Heart left ventricle (tissue), 16 donors: ENCODE measurements at regions not wholly inside any gene's neighbourhood (a gene's known extent, or its start where the extent isn't known, plus 50 kb on each side); places are given as distances from the start of the nearest gene placed in this dataset.
"Not testable (repeated sequence)": the region's sequence is repeated elsewhere in the genome, so short reads cannot be mapped to it uniquely, and the experiment has no call there.

Experiments
- ATAC-seq, 4 donors: fragments of 200-7000 bp; cut with Tn5 transposase; one replicate each; pipeline ENCODE4 v1.9.1; 2020 to 2022; ENCODE audit warnings: moderate library complexity in 4 of 4, mild to moderate bottlenecking in 3 of 4, moderate number of reproducible peaks in 1 of 4
- DNase-seq, 5 donors: peaks; one replicate each; pipeline ENCODE4 v3.0.0-alpha.2; 2020
- H3K27ac ChIP-seq, 12 donors: fragments of 200-600 bp; sonication (generic) in 4 of 12; one replicate each; pipeline versions ENCODE4 v1.5.0 to v1.8.0; 2016 to 2022; ENCODE audit warnings: mild to moderate bottlenecking in 2 of 12
- H3K27me3 ChIP-seq, 9 donors: fragments of 200-600 bp; sonication (generic) in 2 of 9; one replicate each; pipeline versions ENCODE4 v1.5.1 to v1.8.0; 2016 to 2022; ENCODE audit warnings: mild to moderate bottlenecking in 3 of 9
- H3K36me3 ChIP-seq, 9 donors: fragments of 200-600 bp; sonication (generic) in 2 of 9; one replicate each; pipeline versions ENCODE4 v1.5.0 to v1.8.0; 2018 to 2022; ENCODE audit warnings: mild to moderate bottlenecking in 2 of 9
- H3K4me1 ChIP-seq, 12 donors: fragments of 200-600 bp; sonication (generic) in 4 of 12; one replicate each; pipeline versions ENCODE4 v1.5.0 to v1.8.0; 2016 to 2022; ENCODE audit warnings: mild to moderate bottlenecking in 3 of 12
- H3K4me3 ChIP-seq, 12 donors: fragments of 200-600 bp; sonication (generic) in 4 of 12; one replicate each; pipeline versions ENCODE4 v1.5.0 to v1.8.0; 2017 to 2022; ENCODE audit warnings: mild to moderate bottlenecking in 9 of 12, moderate library complexity in 4 of 12
- H3K9me3 ChIP-seq, 12 donors: fragments of 200-600 bp; sonication (generic) in 4 of 12; one replicate each; pipeline versions ENCODE4 v1.5.0 to v1.8.0; 2016 to 2022; ENCODE audit warnings: mild to moderate bottlenecking in 1 of 12
- POLR2A ChIP-seq, 2 donors: fragments of 450-650 bp; IDR thresholded peaks; one replicate each; pipeline ENCODE4 v1.6.1; 2017; ENCODE audit warnings: antibody characterized with exemption in 2 of 2, mild to moderate bottlenecking in 2 of 2, moderate library complexity in 2 of 2
- WGBS, 4 donors: extraction: QIAGEN DNeasy Blood & Tissue Kit in 2 of 4; methylation state at CpG; one replicate each; pipeline versions ENCODE4 v1.1.5 to v1.1.7; 2013 to 2018; 5-methylcytosine and 5-hydroxymethylcytosine counted together
- intact Hi-C, 10 donors: fragments of 100-400 bp; cut with DNase I; formaldehyde crosslinking; loops; one replicate each; pipeline versions ENCODE4 v1.11.1 to v1.14.2; 2022
- TF ChIP-seq, protein P1 (sequence below), 12 donors: fragments of 200-600 bp; sonication (generic) in 4 of 12; IDR thresholded peaks; one replicate each; pipeline versions ENCODE4 v1.5.0 to v1.8.0; 2018 to 2022; ENCODE audit warnings: antibody characterized with exemption in 12 of 12, mild to moderate bottlenecking in 5 of 12
- donor health status: ischemic (EF 13 %, LVEDD 7.1; RV severe dilation, severe dysfunction).
- donor health status: healthy with polysubstance abuse.
- donor health status: DM: no; HTN: yes; CAD: no.
- donor health status: DM: no; HTN: no; CAD: no.
- donor health status: ischemic (EF 25% LVEDD 6.9; RV normal size, moderate dysfunction).
- donor health status: ischemic (EF 25% LVEDD 5.7; RV mildly dilated, moderate dysfunction).
- donor health status: healthy.
- donor health status: DM: yes; HTN: yes; CAD: no.
- donor health status: ischemic (EF 35%, LVEDD 5.7; RV mildly dilated, moderate dysfunction).
- donor health status: nonischemic (EF 11% LVEDD 7.7; RV severe dilation, severe dysfunction).
- donor health status: DM: yes; HTN: yes; CAD: no.
- donor health status: PGD.
- donor health status: ischemic (EF 29% LVEDD 5.4; RV normal size, mild dysfunction).
- donor health status: nonischemic (EF 23%, LVEDD 6.1; RV moderate dilation, normal function).

DNA sequence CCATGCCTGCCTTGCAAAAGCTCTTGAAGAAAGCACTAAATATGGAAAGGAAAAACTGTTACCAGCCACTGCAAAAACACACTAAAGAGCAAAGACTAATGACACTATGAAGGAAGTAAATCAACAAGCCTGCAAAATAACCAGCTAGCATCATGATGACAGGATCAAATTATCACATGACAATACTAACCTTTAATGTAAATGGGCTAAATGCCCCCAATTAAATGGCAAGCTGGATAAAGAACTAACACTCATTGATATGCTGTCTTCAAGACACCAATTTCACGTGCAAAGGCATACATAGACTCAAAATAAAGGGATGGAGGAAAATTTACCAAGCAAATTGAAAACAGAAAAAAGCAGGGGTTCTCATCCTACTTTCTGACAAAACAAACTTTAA is 231.8 kb upstream of the RGMB start:
- Histone ChIP-seq H3K27ac (no peak overlapping the region), H3K36me3 (no peaks in the 10 kb centered on the region), H3K9me3 (peaks cover 0 to 34% (median 19%) of the 10 kb centered on the region in 12 donors), H3K4me3 (no peak overlapping the region), H3K27me3 (no peaks in the 10 kb centered on the region), H3K4me1 (no peaks in the 10 kb centered on the region)
- WGBS, 4 donors, result 0 to 27% (median 5%) methylated on average over 1 of the region's 1 CpG
- DNase-seq, result no peak
- intact Hi-C loops, result no loop called here
- no peak for ATAC-seq
- TF ChIP-seq, protein P1, sequence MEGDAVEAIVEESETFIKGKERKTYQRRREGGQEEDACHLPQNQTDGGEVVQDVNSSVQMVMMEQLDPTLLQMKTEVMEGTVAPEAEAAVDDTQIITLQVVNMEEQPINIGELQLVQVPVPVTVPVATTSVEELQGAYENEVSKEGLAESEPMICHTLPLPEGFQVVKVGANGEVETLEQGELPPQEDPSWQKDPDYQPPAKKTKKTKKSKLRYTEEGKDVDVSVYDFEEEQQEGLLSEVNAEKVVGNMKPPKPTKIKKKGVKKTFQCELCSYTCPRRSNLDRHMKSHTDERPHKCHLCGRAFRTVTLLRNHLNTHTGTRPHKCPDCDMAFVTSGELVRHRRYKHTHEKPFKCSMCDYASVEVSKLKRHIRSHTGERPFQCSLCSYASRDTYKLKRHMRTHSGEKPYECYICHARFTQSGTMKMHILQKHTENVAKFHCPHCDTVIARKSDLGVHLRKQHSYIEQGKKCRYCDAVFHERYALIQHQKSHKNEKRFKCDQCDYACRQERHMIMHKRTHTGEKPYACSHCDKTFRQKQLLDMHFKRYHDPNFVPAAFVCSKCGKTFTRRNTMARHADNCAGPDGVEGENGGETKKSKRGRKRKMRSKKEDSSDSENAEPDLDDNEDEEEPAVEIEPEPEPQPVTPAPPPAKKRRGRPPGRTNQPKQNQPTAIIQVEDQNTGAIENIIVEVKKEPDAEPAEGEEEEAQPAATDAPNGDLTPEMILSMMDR (IDR thresholded peaks at IDR 0.05), result no peak
- no peak for TF ChIP-seq POLR2A (IDR thresholded peaks at IDR 0.05)

DNA sequence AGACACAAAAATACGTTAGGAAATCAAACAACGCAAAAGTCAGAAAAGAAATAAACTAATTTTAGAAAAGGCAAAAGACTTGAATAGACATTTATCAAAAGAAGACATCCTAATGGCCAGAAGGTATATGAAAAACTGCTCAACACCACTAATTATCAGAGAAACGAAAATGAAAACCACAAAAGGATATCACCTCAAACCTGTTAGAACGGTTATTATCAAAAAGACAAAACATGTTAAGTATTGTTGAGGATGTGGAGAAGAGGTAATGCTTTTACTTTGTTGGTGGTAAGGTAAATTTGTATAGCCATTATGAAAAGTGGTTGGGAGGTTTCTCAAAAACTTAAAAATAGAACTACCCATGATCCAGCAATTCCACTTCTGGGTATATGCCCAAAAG is 230.0 kb upstream of the RGMB start:
- ATAC-seq (no peak), DNase-seq (no peak)
- H3K36me3 ChIP-seq, result no peaks in the 10 kb centered on the region
- no peak for TF ChIP-seq POLR2A (IDR thresholded peaks at IDR 0.05)
- TF ChIP-seq, protein P1 (IDR thresholded peaks at IDR 0.05), result no peak
- no peaks in the 10 kb centered on the region for H3K27me3 ChIP-seq
- H3K4me1 ChIP-seq, result no peaks in the 10 kb centered on the region
- intact Hi-C loops, result no loop called here
- H3K27ac ChIP-seq, result no peak overlapping the region
- peaks cover 0 to 34% (median 19%) of the 10 kb centered on the region in 12 donors for H3K9me3 ChIP-seq
- 69 to 76% (median 74%) methylated on average over 4 of the region's 4 CpGs for WGBS, 4 donors
- no peak overlapping the region for H3K4me3 ChIP-seq

DNA sequence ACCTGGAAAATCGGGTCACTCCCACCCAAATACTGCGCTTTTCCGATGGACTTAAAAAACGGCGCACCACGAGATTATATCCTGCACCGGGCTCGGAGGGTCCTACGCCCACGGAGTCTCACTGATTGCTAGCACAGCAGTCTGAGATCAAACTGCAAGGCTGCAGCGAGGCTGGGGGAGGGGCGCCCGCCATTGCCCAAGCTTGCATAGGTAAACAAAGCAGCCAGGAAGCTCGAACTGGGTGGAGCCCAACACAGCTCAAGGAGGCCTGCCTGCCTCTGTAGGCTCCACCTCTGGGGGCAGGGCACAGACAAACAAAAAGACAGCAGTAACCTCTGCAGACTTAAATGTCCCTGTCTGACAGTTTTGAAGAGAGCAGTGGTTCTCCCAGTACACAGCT is 226.5 kb upstream of the RGMB start:
- H3K4me1 ChIP-seq, H3K27ac ChIP-seq, H3K4me3 ChIP-seq, H3K27me3 ChIP-seq, DNase-seq, ATAC-seq, H3K36me3 ChIP-seq, intact Hi-C loops: not testable (repeated sequence)
- WGBS, 4 donors, result 56 to 79% (median 70%) methylated on average over 9 to 12 of the region's 14 CpGs
- H3K9me3 ChIP-seq, result peaks cover 0 to 19% (median 5%) of the 10 kb centered on the region in 12 donors

DNA sequence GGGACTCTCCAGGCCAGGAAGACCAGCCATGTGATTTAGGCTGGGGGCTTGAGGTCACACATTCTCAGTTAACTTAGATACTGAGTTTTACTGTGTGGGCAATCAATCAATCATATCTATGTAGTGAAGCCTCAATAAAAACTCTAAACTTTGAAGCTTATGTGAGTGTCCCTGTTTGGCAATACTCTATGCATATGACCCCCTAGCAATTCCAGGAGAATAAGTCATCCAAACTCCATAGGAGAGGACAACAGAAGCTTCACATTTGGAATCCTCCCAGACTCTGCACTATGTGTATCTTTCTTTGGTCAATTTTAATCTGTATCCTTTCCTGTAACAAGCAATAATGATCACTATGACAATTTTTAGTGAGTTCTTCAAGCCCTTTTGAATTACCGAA is 216.8 kb upstream of the RGMB start:
- 80 to 95% (median 90%) methylated on average over 1 of the region's 1 CpG for WGBS, 4 donors
- H3K27ac ChIP-seq, result no peak overlapping the region
- H3K36me3 ChIP-seq, result no peaks in the 10 kb centered on the region
- H3K9me3 ChIP-seq, result peaks cover 0 to 6% (median 0%) of the 10 kb centered on the region in 12 donors
- no peaks in the 10 kb centered on the region for H3K27me3 ChIP-seq
- DNase-seq (no peak), ATAC-seq (no peak)
- intact Hi-C loops, result no loop called here
- H3K4me1 ChIP-seq, result no peaks in the 10 kb centered on the region
- no peak overlapping the region for H3K4me3 ChIP-seq
- TF ChIP-seq, protein P1 (IDR thresholded peaks at IDR 0.05), result no peak
- no peak for TF ChIP-seq POLR2A (IDR thresholded peaks at IDR 0.05)

DNA sequence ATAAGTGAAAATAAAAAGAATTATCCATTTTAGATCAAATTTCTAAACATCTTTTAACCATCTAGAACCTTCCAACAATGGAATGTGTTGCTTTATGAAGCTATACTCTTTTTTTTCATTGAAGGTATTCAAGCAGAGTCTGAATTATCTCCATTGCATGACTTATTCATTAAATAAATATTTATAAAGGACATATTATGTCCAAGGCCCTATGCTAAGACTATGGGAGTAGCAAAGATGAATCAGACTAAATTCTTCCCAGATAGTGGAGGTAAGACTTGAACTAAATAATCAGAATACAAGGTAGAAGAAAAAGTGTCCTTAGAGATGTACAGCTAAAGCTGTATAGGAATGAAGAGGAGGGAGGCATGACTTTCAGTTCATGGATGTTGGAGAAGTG is 215.5 kb upstream of the RGMB start:
- H3K9me3 ChIP-seq, result peaks cover 0 to 6% (median 0%) of the 10 kb centered on the region in 12 donors

More for the DNA sequence above, 215.5 kb upstream of the RGMB start:
- DNase-seq (no peak), ATAC-seq (no peak)
- Histone ChIP-seq H3K36me3 (no peaks in the 10 kb centered on the region), H3K4me3 (no peak overlapping the region), H3K4me1 (no peaks in the 10 kb centered on the region), H3K27ac (no peak overlapping the region), H3K27me3 (no peaks in the 10 kb centered on the region)
- intact Hi-C loops, result no loop called here
- TF ChIP-seq POLR2A (IDR thresholded peaks at IDR 0.05), result no peak
- TF ChIP-seq, protein P1 (IDR thresholded peaks at IDR 0.05), result no peak
